ENCODE measurements at regions not wholly inside any gene's neighbourhood (a gene's known extent, or its start where the extent isn't known, plus 50 kb on each side); places are given as distances from the start of the nearest gene placed in this dataset.

- TF ChIP-seq, protein P1, sequence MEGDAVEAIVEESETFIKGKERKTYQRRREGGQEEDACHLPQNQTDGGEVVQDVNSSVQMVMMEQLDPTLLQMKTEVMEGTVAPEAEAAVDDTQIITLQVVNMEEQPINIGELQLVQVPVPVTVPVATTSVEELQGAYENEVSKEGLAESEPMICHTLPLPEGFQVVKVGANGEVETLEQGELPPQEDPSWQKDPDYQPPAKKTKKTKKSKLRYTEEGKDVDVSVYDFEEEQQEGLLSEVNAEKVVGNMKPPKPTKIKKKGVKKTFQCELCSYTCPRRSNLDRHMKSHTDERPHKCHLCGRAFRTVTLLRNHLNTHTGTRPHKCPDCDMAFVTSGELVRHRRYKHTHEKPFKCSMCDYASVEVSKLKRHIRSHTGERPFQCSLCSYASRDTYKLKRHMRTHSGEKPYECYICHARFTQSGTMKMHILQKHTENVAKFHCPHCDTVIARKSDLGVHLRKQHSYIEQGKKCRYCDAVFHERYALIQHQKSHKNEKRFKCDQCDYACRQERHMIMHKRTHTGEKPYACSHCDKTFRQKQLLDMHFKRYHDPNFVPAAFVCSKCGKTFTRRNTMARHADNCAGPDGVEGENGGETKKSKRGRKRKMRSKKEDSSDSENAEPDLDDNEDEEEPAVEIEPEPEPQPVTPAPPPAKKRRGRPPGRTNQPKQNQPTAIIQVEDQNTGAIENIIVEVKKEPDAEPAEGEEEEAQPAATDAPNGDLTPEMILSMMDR (conservative IDR thresholded peaks at IDR 0.05): no peak
- TF ChIP-seq EZH2 (IDR thresholded peaks at IDR 0.05; ENCODE audit: low read depth): no peak
These were observed 133.0 kb downstream of the NDUFA12 start for GRCh38 chr12:94870511-94870910.
